ELR (cell line): ENCODE measurements at regions not wholly inside any gene's neighbourhood (a gene's known extent, or its start where the extent isn't known, plus 50 kb on each side); places are given as distances from the start of the nearest gene placed in this dataset.
"Not testable (repeated sequence)": the region's sequence is repeated elsewhere in the genome, so short reads cannot be mapped to it uniquely, and the experiment has no call there.

Source experiments
- DNase-seq: peaks from one replicate; pipeline ENCODE4 v3.0.0-alpha.2; 2015; ENCODE audit warnings: low read depth

DNA sequence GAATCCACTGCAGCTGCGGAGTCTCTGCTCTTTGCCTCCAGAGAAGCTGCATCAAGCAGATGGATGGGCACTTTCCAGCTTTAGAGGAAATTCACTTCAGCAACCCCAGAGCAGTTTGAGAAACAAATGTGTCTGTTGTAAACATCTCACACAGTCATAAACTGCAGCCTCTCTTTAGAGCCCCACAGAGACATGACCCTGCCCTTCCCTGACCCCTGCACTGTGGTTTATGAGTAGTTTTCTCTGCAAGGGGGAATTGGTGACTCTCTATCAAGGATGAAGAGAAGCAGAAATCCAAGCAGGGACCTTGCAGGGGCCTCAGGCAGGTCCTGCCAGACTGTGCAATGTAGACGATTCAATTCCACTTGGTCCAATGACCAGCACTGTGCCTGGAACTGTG is 160.2 kb downstream of the SH2D4B start:
- no peak for DNase-seq

DNA sequence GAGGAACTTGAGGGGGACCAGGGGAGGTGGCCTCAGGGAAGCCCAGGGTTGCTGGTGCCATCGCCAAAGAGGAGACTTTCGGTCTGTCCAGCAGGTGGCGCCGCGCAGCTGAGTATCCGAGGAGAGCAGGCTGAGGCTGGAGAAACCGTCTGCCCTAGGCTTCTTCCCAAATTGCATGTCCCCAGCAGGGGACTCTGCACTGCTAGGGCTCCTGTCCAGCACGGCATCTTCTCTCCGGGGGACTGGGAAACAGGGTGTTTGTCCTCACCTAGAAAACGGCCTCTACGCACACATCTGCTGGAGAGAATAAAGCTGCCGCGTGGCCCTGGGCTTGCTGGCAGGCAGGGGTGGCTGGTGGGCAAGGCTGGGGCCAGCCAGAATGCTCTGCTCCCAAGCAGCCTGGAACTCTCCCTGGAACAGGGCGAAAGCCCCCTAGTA is 161.9 kb downstream of the SH2D4B start:
- DNase-seq = peak; percentile 70

- DNase-seq = no peak
Measured at GRCh38 chr10:80700252-80700651, 162.6 kb downstream of the SH2D4B start.

DNA sequence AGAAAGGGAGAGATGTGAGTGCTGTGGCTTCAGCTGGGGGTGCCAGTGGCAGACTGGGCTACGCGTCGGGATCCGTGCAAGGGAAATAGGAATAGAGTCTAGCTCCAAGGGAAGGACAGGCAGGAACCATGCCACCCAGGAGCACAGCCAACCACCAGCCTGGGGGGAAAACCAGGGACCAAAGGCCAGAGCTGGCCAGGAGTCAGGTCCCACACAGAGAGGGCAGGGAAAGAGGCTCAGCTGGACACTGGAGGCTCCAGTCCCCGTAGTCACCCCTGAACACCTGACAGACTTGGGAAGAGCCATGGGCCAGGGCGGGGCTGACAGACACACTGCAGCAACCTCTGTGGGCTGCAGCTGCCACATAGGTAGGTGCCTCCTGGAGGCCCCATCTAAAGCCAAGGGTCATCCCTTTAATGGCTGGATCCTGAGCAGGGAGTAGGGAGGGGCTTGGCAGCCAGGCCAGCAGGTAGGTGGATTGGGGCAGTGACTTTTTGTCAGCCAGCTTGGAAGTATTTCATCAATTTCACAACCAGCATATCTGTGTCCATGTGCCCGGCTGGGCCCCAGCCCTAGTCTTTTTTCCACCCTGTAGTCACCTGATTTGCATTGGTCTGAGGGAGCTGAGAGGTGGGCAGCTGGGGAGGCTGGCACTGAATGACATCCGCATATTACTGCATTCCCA is 163.2 kb downstream of the SH2D4B start:
- DNase-seq = no peak

DNA sequence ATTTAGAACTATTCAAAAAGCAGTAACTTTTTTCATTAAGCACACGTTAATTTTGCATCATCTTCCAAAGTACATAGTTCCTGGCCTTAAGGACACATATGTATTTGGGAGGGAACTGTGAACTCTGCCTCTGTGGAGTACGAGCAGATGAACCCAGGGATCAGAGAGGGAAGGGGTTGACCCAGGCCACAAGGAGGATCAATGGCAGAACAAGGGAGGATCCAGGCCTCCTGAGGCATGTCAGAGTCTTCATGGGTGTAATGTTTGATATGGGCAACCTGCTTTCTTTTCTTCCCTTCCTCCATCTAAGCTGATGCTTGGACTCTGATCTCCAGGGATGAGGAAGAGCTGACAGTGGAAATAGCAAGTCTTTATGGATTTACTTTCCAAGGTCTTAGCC is 164.0 kb downstream of the SH2D4B start:
- no peak for DNase-seq

- DNase-seq = no peak
Measured at GRCh38 chr10:80702143-80702542, 164.4 kb downstream of the SH2D4B start.

DNA sequence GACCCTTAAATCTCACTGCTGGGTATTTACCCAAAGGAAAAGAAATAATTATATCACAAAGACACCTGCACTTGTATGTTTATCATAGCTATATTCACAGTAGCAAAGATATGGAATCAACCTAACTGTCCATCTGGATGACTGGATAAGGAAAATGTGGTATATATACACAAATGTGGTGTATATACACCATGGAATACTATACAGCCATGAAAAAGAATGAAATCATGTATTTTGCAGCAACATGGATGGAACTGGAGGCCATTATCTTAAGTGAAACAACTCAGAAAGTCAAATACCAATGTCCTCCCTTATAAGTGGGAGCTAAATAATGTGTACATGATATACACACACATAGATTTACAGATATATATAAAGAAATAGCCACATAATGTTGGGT is 168.2 kb downstream of the SH2D4B start:
- no peak for DNase-seq

DNA sequence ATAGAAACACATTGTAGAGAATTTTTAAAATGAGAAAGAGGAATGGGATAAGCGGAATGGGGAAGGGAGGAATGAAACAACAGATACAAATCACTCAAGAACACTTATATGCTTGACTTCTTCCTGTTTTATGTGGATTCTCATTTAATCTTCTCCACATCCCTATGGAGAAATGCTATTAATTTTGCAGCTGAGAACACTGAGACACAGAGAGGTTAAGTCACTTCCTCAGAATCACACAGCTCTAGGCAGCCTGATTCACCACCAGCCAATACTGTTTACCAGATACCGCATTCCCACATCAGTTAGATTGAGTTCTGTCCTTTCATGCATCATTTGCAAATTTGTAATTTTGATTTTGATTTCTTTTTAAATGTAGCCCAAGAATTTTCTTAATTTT is 170.5 kb downstream of the SH2D4B start:
- no peak for DNase-seq

- DNase-seq = no peak
Measured at GRCh38 chr10:80708808-80709207, 171.1 kb downstream of the SH2D4B start.

GRCh38 chr10:80709866-80710265 is 172.2 kb downstream of the SH2D4B start:
- no peak for DNase-seq

GRCh38 chr10:80713398-80713928 is 175.8 kb downstream of the SH2D4B start:
- DNase-seq = no peak

- no peak for DNase-seq
Measured at GRCh38 chr10:80714566-80714965, 176.9 kb downstream of the SH2D4B start.

GRCh38 chr10:80718024-80718423 is 180.3 kb downstream of the SH2D4B start:
- DNase-seq = no peak

- DNase-seq = no peak
Measured at GRCh38 chr10:80719935-80720334, 182.2 kb downstream of the SH2D4B start.

DNA sequence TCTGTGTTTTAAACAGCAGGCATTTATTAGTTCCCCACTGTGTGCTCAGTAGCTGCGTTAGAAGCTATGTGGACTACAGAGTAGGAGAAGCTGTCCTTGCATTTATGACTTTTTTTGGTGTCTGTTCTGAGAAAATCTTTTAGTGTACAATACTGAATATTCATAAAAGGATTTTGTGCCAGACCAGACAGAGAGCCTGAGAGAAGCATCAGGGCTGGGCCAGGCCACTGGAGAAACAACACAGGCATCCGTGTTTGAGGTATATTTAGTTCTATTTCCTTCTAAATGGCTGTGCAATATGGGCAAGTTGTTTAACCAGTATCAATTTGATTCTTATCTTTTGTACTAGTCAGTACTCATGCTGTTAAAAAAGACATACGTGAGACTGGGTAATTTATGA is 182.8 kb downstream of the SH2D4B start:
- DNase-seq = no peak

DNA sequence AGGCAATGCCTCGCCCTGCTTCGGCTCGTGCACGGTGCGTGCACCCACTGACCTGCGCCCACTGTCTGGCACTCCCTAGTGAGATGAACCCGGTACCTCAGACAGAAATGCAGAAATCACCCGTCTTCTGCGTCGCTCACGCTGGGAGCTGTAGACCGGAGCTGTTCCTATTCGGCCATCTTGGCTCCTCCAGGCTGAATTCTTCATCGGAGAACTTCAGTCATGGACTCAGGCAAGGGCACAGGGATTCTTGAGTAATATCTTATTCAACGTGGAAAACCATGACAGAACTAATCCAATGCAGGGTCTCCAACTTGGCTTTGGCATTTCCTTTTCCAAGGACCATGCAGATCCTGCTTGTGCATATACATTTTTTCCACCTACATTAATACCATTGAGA is 190.7 kb downstream of the SH2D4B start:
- DNase-seq = not testable (repeated sequence)

DNA sequence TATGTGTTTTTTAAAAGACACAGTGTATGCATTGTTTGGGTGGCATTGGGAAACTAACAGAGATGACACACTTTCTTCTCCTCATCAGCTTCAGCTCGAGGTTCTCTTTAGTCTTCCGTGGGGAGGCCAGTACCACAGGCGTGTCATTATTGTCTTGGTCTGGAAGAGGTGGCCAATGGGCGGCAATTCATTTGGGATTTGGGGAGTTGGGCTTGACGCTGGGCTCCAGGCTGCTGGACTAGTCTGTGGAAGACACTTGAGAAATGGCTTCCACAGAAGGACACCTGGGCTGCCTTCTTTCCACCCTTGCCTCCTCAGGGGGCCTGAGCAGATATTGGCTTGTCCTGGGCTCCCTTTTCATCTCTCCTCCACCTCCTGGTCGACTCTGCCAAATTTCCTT is 192.2 kb downstream of the SH2D4B start:
- DNase-seq = no peak

GRCh38 chr10:80730522-80730921 is 192.8 kb downstream of the SH2D4B start:
- DNase-seq = no peak

DNA sequence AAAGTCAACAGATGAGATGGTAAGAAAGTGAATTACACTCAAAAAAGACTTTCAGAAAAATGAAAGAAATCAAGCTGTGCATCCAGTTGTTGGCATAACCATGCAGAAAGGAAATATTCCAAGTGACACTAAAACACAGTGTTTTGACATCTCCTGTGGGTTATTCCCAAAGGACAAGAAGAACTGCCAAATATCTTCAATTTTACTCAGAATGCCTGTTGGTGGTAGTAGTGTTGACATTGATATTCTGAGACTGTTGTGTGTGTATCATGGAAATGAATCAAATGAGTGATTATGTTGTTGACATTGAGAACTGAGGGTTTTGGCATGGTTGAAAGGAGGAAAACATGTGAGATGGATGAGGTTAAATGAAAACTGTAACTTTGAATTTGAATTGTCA is 196.9 kb downstream of the SH2D4B start:
- DNase-seq = no peak

- no peak for DNase-seq
Measured at GRCh38 chr10:80737209-80737608, 199.5 kb downstream of the SH2D4B start.

- DNase-seq = no peak
Measured at GRCh38 chr10:80739328-80739727, 201.6 kb downstream of the SH2D4B start.

DNA sequence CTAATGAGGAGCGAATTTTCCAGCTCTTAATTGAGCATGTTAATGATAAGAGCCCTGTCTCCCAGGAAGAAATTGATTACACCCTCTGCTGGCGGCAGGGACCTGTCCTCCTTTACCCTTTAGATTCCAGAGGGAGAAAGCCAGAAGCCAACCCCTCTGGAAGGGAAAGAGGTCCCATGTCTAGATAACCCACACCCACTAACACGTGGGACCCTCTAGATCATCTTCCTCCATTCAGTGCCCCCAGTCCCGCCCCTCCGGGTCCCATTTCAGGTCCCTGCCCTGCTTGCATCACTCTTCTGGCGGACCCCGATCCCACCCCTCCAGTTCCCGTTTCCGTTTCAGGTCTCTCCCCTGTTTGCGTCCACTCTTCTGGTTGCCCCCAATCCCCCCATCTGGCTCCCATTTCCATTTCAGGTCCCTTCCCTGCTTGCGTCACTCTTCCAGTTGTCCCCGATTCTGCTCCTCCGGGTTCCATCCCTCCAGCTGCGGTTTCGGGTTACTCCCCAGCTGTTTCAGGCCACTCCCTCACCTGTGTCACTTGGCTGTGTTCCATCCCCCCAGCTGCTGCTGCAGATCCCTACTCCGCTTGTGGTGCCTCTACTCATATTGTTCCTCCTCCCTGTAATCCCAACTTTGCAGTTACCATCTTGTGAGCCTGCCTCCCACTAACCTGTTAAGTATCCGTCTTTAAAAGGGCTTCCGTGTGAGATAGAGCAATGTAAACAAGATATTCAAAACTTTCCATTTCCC is 202.4 kb downstream of the SH2D4B start:
- no peak for DNase-seq

- no peak for DNase-seq
Measured at GRCh38 chr10:80741278-80741677, 203.6 kb downstream of the SH2D4B start.

DNA sequence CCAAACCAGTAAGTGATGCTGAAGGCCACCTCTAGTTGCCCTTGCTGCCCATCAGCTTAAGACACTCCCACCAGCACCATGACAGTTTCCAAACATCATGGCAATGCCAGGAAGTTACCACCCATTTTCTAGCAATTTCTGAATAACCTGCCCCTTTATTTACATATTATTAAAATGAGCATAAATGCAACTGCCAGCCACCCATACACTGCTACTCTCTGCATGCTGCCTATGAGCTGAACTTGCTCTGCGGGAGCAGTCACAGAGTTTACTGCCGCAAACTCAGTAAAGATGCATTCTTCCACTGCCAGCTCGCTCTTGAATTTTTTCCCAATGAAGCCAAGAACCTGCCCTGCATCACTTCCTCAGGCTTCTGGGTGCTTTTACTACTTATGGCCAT is 212.6 kb downstream of the SH2D4B start:
- DNase-seq = no peak
